ENCODE measurements at regions not wholly inside any gene's neighbourhood (a gene's known extent, or its start where the extent isn't known, plus 50 kb on each side); places are given as distances from the start of the nearest gene placed in this dataset.
"Not testable (repeated sequence)": the region's sequence is repeated elsewhere in the genome, so short reads cannot be mapped to it uniquely, and the experiment has no call there.

DNA sequence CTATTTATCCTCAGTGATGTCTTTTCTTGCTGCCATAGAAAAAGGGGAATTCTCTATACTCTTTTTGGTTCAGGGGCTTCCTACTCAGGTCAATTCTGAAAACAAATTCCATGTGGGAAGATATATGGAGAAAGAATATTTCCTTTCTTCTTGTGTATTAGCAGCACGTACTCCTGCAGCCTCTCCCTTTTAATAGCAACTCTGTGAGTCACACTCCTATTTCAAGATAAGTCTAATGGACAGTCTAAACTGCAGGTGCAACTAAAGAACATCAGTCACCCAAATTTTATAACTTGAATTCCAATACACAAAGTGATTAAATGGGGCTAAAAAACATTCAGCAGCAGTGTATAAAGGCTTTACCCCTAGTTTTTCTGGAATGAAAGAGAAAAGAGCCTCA lies 942.2 kb downstream of the CNTNAP5 start:
- DNase-seq = no peak

DNA sequence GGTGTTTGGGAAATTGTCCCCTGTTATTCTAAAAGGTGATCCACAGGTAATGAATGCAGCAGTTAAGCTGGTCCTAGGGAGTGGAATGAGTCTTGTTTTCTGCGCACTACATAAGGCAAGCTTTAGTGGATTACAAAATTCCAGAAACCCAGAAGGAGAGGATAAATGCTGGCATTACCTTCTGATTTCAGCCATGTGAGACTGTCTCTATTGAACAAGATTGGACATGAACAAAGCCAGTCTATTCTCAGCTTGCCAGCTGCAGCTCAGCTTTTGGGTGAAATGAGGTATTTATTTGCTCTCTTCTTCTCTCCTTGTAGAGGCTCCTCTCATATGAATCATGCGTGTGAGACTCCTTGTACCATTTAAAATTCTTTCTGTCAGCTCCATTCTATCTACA lies 944.9 kb downstream of the CNTNAP5 start:
- DNase-seq = no peak

DNA sequence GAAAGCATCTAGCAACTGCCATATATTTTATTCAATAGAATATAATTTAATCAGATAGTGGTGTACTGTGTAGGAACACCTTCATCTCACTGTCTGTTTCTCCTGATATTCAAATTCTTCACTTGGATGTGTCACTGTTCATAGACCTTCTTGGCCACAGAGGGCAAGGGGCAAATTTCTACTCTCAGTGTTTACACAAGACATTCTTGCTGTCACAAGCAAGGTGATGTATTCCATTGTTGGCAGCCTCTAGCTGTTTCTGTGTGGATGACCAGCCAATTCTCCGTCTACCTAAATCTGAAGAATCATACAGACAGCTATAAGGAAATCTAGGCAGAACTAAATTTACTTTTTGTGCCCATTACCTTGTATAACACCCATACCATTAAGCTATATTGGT lies 948.3 kb downstream of the CNTNAP5 start:
- no peak for DNase-seq

DNA sequence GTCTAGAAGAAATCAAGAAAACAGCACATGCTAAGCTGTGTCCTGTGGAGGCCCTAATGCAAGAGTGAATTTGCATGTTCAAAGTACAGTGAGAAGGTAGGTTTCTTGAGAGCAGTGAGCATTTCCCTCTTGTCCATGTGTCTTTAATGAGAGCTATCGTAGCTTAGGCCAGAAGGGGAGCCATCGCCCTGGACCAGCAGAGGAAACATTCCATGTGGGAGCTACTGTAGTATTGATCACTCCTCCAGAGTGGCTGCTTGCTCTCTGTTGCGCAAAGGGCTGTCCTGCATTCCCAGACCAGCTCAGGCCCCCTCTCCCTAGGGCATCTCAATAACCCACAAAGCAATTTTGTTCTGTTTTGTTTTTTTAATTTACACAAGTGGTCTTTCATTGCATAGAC lies 950.1 kb downstream of the CNTNAP5 start:
- no peak for DNase-seq

DNA sequence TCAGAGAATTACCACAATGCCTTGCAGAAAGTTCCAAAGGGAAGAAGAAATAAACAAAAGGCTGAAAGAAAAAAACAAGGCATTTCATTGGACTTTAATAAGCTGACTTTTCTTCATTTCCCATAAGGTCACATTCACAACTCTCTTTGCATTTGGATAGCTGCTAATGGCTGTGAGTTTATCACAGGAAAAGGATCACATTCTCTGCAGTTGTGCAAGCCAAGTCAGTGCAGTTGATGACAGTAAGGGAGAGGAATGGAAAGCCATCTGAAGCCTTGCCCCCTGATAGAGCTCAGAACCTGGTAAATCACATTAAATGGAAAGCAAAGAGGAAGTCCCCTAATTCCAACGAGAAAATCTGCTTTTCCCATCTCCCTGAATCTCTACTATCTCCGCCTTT lies 950.6 kb downstream of the CNTNAP5 start:
- DNase-seq = no peak

DNA sequence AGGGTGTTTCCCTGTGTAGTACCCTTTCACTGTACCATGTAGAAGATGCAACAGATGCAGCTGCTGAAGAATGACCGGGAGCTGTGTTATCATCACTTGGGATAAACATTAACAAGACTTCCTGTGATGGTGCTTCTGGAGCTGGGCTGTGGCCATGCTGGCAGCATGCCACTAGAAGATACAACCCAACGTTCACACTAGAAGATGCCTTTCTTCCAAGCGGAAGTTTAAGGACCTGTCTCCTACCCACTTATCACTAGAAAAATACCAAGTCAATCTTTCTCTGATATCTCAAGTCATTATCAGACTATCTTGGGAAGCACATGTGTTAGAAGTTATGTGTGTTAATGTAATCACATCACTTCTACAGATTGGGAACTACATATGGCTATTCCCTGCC lies 953.5 kb downstream of the CNTNAP5 start:
- DNase-seq = no peak

DNA sequence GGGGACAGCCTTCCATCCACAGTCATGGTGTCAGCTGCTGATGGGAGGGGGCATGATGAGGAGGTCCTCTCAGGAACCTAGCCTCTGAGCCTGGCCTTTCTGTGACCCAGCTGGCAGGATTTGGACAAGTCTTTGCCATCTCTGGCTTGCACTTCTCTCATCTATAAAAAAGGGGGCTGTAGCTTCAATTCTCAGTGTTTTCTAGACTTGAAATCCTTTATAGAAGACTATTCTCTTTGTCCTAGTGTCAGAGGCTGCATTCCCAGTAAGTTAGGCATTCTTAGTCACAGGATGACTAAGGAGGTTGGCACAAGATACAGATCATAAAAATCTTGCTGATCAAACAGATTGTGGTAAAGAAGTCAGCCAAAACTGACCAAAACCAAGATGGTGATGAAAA lies 958.5 kb downstream of the CNTNAP5 start:
- no peak for DNase-seq

DNA sequence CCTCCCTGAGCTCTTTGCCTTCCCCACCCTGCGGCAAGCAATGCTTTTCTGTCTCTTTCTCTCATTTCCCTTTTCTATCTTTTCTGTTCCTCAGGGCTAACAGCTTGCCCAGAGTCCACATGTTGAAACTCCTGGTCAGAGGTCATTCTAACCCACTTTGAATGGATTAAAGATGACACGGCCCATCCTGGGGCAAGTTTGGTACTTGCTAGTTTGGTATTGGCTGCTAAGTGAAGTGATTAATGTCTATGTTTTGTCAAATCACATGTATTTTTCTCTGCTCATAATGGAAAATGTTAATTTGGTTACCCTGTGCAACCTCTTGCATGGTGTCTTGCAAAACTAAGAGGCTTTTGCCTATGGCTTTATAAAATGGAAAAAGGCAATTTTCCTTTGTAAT lies 960.2 kb downstream of the CNTNAP5 start:
- DNase-seq = no peak

DNA sequence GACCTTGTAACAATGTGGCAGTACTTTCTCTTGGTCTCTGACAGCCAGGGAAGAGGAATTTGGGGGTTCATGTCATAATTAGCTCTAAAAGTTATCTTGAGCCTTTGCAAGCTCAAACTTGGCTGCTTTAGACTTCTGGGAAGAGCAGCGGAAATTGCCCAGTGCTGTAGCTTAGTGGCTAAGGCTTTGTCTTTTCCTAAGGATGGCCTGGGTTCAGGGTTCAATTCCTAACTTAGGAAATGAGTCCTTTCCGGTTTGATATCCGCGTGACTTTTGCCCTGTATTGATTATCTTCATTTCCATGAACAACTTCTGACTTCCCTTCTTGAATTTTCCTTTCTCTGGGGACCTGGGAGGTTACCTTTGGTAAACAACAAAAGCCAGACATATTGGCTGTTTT lies 961.0 kb downstream of the CNTNAP5 start:
- DNase-seq = no peak

DNA sequence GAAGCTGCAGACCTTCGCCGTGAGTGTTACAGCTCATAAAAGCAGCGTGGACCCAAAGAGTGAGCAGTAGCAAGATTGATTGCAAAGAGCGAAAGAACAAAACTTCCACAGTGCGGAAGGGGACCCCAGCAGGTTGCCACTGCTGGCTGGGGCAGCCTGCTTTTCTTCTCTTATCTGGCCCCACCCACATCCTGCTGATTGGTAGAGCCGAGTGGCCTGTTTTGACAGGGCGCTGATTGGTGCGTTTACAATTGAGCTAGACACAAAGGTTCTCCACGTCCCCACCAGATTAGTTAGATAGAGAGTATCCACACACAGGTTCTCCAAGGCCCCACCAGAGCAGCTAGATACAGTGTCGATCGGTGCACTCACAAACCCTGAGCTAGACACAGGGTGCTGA lies 961.8 kb downstream of the CNTNAP5 start:
- not testable (repeated sequence) for DNase-seq

DNA sequence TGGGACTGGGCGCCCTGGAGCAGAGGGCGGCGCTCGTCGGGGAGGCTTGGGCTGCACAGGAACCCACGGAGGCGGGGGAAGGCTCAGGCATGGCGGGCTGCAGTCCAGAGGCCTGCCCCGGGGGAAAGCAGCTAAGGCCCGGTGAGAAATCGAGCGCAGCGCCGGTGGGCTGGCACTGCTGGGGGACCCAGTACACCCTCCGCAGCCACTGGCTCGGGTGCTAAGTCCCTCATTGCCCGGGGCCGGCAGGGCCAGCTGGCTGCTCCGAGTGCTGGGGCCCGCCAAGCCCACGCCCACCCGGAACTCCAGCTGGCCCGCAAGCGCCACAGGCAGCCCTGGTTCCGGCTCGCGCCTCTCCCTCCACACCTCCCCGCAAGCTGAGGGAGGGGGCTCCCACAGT lies 962.3 kb downstream of the CNTNAP5 start:
- not testable (repeated sequence) for DNase-seq

DNA sequence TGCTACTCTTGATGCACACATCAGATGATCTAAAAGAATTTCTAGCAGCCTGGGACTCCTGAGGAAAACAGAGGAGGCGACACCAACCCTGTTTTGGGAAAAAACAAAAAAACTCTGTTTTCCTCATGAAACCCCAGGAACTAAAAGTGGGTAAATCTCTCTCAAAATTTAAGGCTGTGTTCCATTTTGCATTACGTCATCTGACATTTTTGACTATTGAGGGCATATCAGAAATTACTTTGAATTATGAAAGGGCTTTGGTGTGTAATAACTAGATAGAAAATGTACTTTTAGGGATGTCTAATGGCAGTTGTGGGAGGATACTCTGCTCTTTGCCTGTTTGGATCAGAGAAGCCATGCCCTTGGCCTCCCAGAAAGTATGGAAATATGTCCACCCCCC lies 963.0 kb downstream of the CNTNAP5 start:
- DNase-seq = no peak

DNA sequence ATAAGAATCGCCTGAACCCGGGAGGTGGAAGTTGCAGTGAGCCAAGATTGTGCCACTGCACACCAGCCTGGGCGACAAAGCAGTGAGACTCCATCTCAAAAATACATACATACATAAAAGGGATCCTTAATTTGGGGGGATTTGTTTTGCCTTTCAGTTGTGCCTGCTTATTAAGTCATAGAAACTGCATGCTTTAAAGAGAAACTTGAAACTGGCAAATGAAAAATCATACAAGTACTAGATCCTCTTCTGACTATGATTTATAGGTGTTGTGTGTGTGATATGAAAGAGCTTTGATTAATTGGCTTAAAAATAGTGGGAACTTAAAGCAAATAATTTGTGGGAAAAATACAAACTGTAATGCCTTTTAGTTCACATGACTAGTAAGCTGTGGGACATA lies 963.7 kb downstream of the CNTNAP5 start:
- no peak for DNase-seq

DNA sequence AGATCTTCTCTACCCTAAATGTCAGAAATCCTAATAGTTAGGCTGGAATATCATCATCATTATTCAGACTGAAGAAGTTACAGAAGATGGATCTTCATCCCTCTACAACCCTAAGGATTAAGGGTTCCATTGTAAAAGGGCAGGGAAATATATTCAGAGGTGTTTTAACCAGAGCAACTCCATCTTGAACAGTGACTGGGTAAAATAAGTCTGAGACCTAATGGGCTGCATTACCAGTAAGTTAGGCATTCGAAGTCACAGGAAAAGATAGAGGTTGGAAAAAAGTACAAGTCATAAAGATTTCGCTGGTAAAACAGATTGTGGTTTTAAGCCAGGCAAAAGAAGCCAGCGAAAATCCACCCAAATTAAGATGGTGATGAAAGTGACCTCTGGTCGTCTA lies 968.7 kb downstream of the CNTNAP5 start:
- no peak for DNase-seq

DNA sequence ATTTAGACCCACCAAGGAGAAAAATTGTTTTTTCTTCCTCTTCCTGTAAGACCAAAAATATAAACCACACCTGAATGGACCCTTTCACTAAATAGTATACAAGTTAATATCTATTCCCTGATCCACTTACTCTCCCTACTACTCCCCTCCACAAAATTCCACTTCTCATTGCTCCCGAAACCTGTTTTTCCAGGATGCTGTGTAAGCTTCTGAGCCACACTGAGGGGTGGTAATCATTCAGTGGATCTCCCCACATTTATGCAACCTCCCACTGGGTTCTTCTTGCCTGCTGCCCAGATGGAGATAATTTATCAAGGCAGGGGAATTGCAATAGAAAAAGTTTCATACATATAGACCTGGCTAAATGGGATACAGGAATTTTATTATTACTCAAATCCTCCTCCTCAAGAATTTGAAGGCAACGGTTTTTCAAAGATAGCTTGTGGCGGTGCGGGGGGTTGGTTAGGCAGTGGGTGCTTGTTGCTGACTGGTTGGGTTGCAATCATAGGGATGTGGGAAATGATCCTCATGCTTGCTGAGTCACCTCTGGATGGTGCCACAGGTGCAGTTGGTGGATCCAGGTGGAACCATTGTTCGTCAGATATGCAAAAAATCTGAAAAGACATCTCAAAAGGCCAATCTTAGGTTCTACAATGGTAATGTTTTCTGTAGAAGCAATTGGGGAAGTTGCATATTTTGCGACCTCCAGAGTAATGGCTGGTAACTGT lies 970.3 kb downstream of the CNTNAP5 start:
- DNase-seq = no peak

DNA sequence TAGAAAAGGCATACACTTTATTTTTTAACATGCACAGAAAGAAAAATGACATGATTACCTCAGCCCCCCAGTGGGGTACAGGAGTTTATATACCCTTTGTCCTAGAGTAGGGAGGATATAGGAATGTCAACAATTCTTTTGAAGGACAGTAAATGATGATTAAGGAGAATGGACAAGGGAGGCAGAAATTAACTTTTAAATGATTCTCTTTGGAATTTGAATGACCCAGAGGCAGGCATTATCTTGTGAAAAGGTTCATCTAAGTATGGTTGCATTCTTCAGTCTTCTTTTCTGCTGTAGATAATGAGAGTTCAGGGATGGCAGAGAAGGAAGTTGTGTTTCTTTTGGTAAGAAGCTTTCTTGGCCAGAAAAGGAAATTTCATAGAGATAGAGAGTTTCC lies 971.3 kb downstream of the CNTNAP5 start:
- no peak for DNase-seq

DNA sequence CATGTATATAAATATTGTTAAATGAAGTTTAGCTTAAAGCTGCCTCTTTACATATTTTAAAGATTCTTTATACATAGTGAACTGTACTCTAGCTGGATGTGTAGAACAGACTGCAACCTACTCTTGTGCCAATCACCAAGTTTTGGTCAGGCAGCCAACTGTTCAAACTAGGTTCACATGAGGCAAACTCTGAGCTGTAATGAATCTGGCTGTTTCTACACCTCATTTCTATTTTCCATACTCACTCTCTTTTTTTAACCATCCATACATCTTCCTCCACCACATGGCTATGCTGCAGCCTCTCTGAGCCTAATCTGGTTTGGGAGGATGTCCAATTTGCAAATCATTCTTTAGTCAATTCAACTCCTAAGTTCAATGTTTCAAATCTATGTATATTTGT lies 974.8 kb downstream of the CNTNAP5 start:
- no peak for DNase-seq

DNA sequence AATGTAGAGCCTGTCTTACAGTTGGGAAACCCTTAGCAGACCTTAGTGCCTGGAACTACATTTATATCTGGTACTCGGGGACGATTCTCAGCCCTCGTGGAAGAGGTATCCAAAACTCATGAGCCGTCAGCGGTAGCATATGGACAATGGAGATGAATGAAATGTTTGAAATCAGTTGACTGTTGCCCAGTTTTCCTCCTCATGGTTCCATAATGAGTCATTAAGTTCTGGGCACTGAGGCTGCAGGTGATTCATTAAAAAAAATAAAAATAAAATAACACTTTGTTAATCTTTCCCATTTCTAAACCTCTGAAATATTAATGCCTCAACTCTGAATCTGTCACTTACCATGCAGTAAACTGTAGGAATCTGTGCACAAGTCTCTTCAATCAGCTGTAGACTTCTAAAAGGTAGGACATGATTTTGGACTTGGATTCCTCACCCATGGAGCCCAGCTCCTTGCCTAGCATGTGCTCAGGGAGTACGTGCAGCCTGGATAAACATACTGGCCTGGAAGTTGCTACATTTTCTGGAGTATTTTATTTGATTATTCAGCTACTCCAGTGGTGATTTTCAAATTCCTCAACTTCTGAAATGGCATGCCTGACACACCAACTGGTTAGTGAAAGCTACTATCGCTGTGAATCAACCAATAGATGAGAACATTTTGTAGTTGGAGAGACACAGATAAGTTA lies 979.2 kb downstream of the CNTNAP5 start:
- DNase-seq = no peak

DNA sequence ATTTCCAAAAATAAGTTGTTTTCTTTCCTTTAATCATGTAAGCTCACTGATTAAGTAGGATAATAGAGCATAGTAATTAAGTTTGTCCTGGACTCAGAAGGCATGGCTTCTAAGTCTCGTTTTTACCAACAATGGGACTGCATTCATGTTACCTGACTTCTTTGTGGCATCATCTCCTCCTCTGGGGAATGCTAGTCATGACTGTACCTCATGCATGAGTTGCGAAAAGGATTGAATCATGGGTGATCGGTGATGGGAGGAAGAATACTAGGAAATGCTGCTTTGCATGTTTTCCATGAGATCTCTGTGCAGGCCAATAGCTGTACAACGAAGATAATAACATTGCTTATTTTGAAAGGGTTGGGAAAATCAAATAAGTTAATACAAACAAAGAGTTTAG lies 981.6 kb downstream of the CNTNAP5 start:
- no peak for DNase-seq

DNA sequence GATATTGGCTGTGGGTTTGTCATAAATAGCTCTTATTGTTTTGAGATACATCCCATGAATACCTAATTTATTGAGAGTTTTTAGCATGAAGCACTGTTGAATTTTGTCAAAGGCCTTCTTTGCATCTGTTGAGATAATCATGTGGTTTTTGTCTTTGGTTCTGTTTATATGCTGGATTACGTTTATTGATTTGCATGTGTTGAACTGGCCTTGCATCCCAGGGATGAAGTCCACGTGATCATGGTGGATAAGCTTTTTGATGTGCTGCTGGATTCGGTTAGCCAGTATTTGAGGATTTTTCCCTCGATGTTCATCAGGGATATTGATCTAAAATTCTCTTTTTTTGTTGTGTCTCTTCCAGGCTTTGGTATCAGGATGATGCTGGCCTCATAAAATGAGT lies 1003.6 kb downstream of the CNTNAP5 start:
- DNase-seq = not testable (repeated sequence)

DNA sequence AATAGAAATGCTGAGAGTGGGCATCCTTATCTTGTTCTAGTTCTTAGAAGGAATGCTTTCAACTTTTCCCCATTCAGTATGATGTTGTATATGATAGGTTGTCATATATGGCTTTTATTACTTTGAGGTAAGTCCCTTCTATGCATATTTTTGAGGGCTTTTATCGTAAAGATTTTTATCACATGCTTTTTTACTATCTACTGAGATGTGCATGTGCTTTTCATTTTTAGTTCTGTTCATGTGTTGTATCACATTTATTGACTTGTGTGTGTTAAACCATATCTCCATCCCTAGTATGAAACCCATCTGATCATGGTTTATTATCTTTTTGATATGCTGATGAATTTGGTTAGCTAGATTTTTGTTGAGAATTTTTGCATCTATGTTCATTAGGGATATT lies 1008.8 kb downstream of the CNTNAP5 start:
- no peak for DNase-seq

DNA sequence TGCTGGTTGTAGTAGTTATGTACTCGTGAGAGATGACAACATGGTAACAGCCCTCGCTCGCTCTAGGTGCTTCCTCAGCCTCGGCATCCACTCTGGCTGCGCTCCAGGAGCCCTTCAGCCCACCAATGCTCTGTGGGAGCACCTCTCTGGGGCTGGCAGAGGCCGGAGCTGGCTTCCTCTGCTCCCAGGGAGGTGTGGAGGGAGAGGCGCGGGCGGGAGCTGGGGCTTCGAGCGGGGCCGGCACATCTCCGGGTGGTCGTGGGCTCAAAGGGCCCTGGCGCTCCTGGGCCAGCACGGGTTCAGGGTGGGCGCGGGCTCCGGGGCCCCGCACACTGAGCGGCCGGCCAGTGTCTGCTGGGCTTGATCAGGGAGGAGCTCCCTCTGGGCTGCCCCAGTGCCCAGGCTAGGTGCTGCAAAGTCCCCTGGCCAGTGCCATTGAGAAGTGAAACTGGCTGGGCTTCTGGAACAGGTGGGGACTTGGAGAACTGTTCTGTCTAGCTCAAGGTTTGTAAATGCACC lies 1012.1 kb downstream of the CNTNAP5 start:
- DNase-seq = no peak

DNA sequence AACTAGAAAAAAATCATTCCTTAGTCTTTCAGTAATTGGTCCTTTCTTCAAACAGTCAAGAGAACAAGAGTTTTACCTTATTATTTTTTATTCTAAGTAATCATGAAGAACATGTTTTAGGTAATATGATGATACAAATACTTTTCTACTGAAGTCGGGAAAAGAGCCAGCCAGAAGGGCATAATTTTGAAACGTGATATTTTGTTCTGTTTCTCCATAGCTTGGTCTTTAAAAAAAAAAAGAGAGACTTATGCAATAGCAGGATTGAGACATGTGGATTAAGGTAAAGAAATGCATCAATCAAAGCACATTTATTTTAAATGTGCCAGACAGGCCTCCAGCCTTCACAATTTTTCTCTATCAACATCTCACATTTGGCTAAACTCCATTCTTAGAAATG lies 1016.8 kb downstream of the CNTNAP5 start:
- no peak for DNase-seq

DNA sequence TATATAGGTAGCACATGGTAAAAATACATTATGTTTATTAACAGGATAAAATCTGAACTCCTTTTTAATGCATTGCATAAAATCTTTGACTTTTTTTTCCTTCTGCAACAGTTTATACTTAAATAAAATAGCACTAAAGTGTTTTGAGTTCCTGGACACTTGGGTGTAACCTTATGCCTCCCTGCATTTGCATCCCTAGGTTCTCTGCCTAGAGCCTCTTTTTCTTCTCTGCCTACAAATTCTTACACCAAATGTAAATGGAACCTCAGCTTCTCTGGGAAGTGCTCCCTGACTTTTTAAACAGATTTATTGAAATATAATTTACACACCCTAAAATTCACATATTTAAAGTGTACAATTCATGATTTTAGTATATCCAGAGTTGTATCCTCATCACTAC lies 1017.6 kb downstream of the CNTNAP5 start:
- no peak for DNase-seq

All from stimulated activated CD4-positive, alpha-beta T cell treated with anti-CD3 and anti-CD28 coated beads, Interleukin-2, amount 100 ng/mL, for 24 hours (primary cell).